ENCODE measurements at regions not wholly inside any gene's neighbourhood (a gene's known extent, or its start where the extent isn't known, plus 50 kb on each side); places are given as distances from the start of the nearest gene placed in this dataset.

DNA sequence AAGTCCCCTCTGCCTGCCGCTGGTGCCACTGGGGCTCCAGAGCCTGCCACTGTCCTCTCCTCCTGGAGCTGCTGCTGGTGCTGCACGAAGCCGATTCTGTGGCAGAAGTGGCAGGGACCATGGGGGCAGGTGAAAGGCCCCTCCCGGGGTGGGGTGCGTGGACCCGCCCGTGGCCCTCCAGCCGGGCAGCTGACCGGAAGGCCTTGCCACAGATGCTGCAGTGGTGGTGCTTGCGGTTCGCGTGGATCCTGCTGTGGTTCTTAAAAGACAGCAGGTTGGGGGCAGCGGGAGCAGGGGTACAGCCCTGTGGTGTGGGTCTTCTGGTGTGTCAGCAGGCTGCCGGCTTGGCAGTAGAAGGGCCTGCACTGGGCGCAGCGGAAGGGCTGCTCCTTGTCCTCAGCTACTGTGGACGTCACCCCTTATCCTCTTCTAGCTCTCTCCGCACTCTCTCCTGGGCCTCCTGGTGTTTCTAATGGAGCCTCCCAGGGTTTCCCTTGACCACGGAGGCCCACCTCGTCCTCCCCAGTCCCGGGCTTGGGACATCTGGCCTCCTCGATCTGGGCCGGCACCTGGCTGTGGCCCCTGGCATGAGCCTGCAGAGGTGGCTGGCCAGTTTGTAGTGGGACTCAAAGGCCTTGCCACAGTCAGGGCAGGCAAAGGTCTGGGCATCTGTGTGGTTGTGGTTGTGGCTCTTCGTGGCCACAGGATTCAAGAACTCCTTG is 380.4 kb downstream of the OLFM4 start:
- TF ChIP-seq ZNF274 (IDR thresholded peaks at IDR 0.05; ENCODE audit: borderline replicate concordance, extremely low read depth, low read length), result no peak
- TF ChIP-seq KDM4A (IDR thresholded peaks at IDR 0.05; ENCODE audit: low read depth, low read length, severe bottlenecking), result no peak
- TF ChIP-seq RFX5 (IDR thresholded peaks at IDR 0.05; ENCODE audit: borderline replicate concordance, low read depth, low read length), result no peak
- TF ChIP-seq BACH1 (IDR thresholded peaks at IDR 0.05; ENCODE audit: low read length), result no peak
- TF ChIP-seq SRF (IDR thresholded peaks at IDR 0.05; ENCODE audit: low read depth, low read length), result no peak
- TF ChIP-seq USF2 (IDR thresholded peaks at IDR 0.05; ENCODE audit: low read length), result no peak
- TF ChIP-seq SP2 (IDR thresholded peaks at IDR 0.05; ENCODE audit: low read length), result no peak
- no peak for TF ChIP-seq TAF7 (optimal IDR thresholded peaks at IDR 0.05; ENCODE audit: borderline replicate concordance, low read depth, low read length)
- TF ChIP-seq RNF2 (IDR thresholded peaks at IDR 0.05; ENCODE audit: borderline replicate concordance, low read depth, low read length, missing control alignments, poor library complexity, severe bottlenecking), result no peak
- CTCF ChIA-PET (ENCODE audit: partially characterized antibody), result interaction anchor here (0.6 to 1.9 kb wide), 3 partner anchors 99 to 1285 kb away, joined by 3 to 10 read pairs (median 3); no protein-coding TSS in a partner anchor

More for the DNA sequence above, 380.4 kb downstream of the OLFM4 start:
- H3K27ac ChIP-seq (ENCODE audit: low read depth, low read length), result no peak overlapping the region
- H2AFZ ChIP-seq (ENCODE audit: low read length), result no peak overlapping the region
- H3K4me2 ChIP-seq (ENCODE audit: insufficient read depth in 1 of 2, low read depth in 2 of 2, low read length in 2 of 2), result no peak overlapping the region
- H3K79me2 ChIP-seq (ENCODE audit: control insufficient read depth in 1 of 2, insufficient read depth in 2 of 2, low read length in 2 of 2), result no peaks in the 10 kb centered on the region
- H2BK15ac ChIP-seq (ENCODE audit: low read length), result no peak overlapping the region
- H3K79me1 ChIP-seq (ENCODE audit: low read depth, low read length), result no peaks in the 10 kb centered on the region
- no peak overlapping the region for H2AK5ac ChIP-seq (ENCODE audit: low read depth, low read length)
- H4K20me1 ChIP-seq (replicated peaks in 1 of 2; ENCODE audit: control insufficient read depth in 1 of 2, insufficient read depth in 2 of 2, low read length in 2 of 2), result no peaks in the 10 kb centered on the region
- no peak overlapping the region for H3K9ac ChIP-seq (replicated peaks in 1 of 4; ENCODE audit: extremely low read depth in 1 of 4, low read depth in 3 of 4, low read length in 3 of 4)
- H3K4me3 ChIP-seq (ENCODE audit: extremely low read depth in 1 of 4, insufficient read depth in 2 of 4, low read depth in 3 of 4, low read length in 4 of 4), result no peak overlapping the region
- no peak overlapping the region for H4K5ac ChIP-seq (ENCODE audit: insufficient read length, low read depth, low read length)
- no peak overlapping the region for H3K23ac ChIP-seq (ENCODE audit: insufficient read length)
- no peak overlapping the region for H3K56ac ChIP-seq (replicated peaks; ENCODE audit: insufficient read length, low read depth, low read length)
- no peak overlapping the region for H2BK20ac ChIP-seq (ENCODE audit: low read length)
- H2BK5ac ChIP-seq (ENCODE audit: low read depth, low read length), result no peak overlapping the region
- H2BK12ac ChIP-seq (ENCODE audit: low read depth, low read length), result no peak overlapping the region
- H3K36me3 ChIP-seq (ENCODE audit: control insufficient read depth in 2 of 4, insufficient read depth in 4 of 4, low read length in 3 of 4), result no peaks in the 10 kb centered on the region
- H3K27me3 ChIP-seq (replicated peaks in 1 of 4; ENCODE audit: control insufficient read depth in 3 of 4, extremely low read depth in 1 of 4, insufficient read depth in 3 of 4, low read length in 3 of 4), result no peaks in the 10 kb centered on the region
- 96% methylated on average over 20 of the region's 24 CpGs; no CpG with 5 or more reads in 1 of the 2 experiments for WGBS, 2 experiments (ENCODE audit: extremely low coverage in 1 of 2, insufficient coverage in 1 of 2, insufficient read length in 1 of 2, insufficient replicate concordance in 2 of 2, low coverage in 1 of 2, low lambda C conversion rate in 2 of 2, missing lambda C conversion rate in 1 of 2)
- no peaks in the 10 kb centered on the region for H3K9me3 ChIP-seq (ENCODE audit: insufficient read depth in 2 of 2, low read depth in 1 of 2, low read length in 1 of 2)
- H4K91ac ChIP-seq (replicated peaks; ENCODE audit: insufficient read length, low read length), result no peak overlapping the region
- POLR2A ChIA-PET (ENCODE audit: partially characterized antibody), result no interaction called here
- no peaks in the 10 kb centered on the region for H3K23me2 ChIP-seq (ENCODE audit: low read depth, low read length)
- no peak overlapping the region for H4K8ac ChIP-seq (ENCODE audit: extremely low read depth, insufficient read depth, low read length)
- H3K14ac ChIP-seq (ENCODE audit: insufficient read length), result no peak overlapping the region
- FAIRE-seq (no peak), DNase-seq (ENCODE audit: low read depth in 1 of 2, low spot score in 2 of 2) (no peak)
- H2BK120ac ChIP-seq (replicated peaks; ENCODE audit: low read depth, low read length), result no peak overlapping the region
- no peaks in the 10 kb centered on the region for H3K4me1 ChIP-seq (replicated peaks in 1 of 4; ENCODE audit: control insufficient read depth in 3 of 4, insufficient read depth in 4 of 4, low read length in 3 of 4)
- H3K4ac ChIP-seq (replicated peaks; ENCODE audit: insufficient read length, low read depth, low read length), result no peak overlapping the region
- H3K18ac ChIP-seq (ENCODE audit: extremely low read depth, low read length), result no peak overlapping the region
